ENCODE measurements at regions not wholly inside any gene's neighbourhood (a gene's known extent, or its start where the extent isn't known, plus 50 kb on each side); places are given as distances from the start of the nearest gene placed in this dataset.

DNA sequence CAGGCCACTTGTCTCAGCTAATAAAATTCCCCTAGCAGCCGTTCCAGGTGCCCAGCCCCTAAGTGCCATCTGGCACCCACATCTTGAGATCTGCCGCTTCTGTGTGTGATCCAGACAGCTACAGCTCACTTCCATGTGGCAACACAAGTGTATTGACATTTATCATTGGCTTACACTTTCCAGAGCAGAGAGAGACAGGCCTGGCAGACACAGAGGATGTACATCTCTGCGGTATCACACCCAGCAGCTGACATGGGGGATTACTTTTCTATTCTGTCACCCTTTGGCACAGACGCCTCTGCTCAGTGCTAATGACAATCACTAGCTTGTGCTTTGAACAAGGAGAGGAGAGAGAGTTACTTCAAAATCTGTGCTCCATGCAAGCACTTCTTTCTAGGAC is 195.9 kb downstream of the KDR start:
- no peaks in the 10 kb centered on the region for H3K36me3 ChIP-seq
- DNase-seq: no peak
- intact Hi-C loops (cut with DNase I; ENCODE audit: low total_unique reads): no loop called here
- no peak for TF ChIP-seq POLR2A (IDR thresholded peaks at IDR 0.05)
- no peak for TF ChIP-seq POLR2AphosphoS5 (IDR thresholded peaks at IDR 0.05)
- TF ChIP-seq EP300 (IDR thresholded peaks at IDR 0.05; ENCODE audit: low read depth): no peak
- TF ChIP-seq, protein P1, sequence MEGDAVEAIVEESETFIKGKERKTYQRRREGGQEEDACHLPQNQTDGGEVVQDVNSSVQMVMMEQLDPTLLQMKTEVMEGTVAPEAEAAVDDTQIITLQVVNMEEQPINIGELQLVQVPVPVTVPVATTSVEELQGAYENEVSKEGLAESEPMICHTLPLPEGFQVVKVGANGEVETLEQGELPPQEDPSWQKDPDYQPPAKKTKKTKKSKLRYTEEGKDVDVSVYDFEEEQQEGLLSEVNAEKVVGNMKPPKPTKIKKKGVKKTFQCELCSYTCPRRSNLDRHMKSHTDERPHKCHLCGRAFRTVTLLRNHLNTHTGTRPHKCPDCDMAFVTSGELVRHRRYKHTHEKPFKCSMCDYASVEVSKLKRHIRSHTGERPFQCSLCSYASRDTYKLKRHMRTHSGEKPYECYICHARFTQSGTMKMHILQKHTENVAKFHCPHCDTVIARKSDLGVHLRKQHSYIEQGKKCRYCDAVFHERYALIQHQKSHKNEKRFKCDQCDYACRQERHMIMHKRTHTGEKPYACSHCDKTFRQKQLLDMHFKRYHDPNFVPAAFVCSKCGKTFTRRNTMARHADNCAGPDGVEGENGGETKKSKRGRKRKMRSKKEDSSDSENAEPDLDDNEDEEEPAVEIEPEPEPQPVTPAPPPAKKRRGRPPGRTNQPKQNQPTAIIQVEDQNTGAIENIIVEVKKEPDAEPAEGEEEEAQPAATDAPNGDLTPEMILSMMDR (IDR thresholded peaks at IDR 0.05): no peak
- WGBS, 2 donors (ENCODE audit: low coverage in 1 of 2): 20 to 70% methylated on average over 1 to 4 of the region's 4 CpGs
- in situ Hi-C loops (cut with MboI; ENCODE audit: low pct_ligation_motif_present in 1 of 4, low pct_unique_long_range_greater_than_20kb in 1 of 4, low sequenced_read_pairs in 3 of 4): no loop called here
- no peak overlapping the region for H3K27ac ChIP-seq
- H3K9me3 ChIP-seq: no peaks in the 10 kb centered on the region
- H3K27me3 ChIP-seq: no peaks in the 10 kb centered on the region
- no peak overlapping the region for H3K4me3 ChIP-seq
- no peaks in the 10 kb centered on the region for H3K4me1 ChIP-seq

GRCh38 chr4:54924891-54925290 is 200.5 kb downstream of the KDR start:
- in situ Hi-C loops (cut with MboI; ENCODE audit: low pct_ligation_motif_present in 1 of 4, low pct_unique_long_range_greater_than_20kb in 1 of 4, low sequenced_read_pairs in 3 of 4) (no loop called here), intact Hi-C loops (cut with DNase I; ENCODE audit: low total_unique reads) (no loop called here)
- Histone ChIP-seq H3K27me3 (no peaks in the 10 kb centered on the region), H3K36me3 (no peaks in the 10 kb centered on the region), H3K4me1 (no peaks in the 10 kb centered on the region), H3K27ac (no peak overlapping the region), H3K9me3 (no peaks in the 10 kb centered on the region), H3K4me3 (no peak overlapping the region)
- DNase-seq: no peak
- TF ChIP-seq POLR2A (IDR thresholded peaks at IDR 0.05) (no peak), POLR2AphosphoS5 (IDR thresholded peaks at IDR 0.05) (no peak), EP300 (IDR thresholded peaks at IDR 0.05; ENCODE audit: low read depth) (no peak)
- TF ChIP-seq, protein P1 (IDR thresholded peaks at IDR 0.05): no peak

DNA sequence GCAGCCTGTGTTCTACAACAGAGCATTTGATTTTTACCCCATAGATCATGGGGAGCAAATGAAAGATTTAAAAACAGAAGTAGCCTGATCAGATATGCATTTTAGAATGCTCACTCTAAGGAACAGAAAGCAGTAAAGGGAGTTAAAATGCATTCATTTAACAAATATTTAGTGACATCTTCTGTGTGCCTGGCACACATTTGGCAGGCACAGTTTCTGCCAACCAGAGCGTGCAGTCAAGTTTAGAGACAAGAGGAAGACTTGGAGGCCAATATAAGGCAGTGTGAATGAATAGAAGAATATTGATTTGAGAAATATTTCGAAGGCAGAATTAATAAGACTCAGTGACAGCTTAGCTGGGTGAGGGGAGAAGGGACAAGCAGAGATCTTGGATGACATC is 210.1 kb downstream of the KDR start:
- no peak for DNase-seq
- TF ChIP-seq, protein P1 (IDR thresholded peaks at IDR 0.05): no peak
- TF ChIP-seq POLR2A (IDR thresholded peaks at IDR 0.05) (no peak), POLR2AphosphoS5 (IDR thresholded peaks at IDR 0.05) (no peak), EP300 (IDR thresholded peaks at IDR 0.05; ENCODE audit: low read depth) (no peak)
- Histone ChIP-seq H3K36me3 (no peaks in the 10 kb centered on the region), H3K9me3 (no peaks in the 10 kb centered on the region), H3K27ac (no peak overlapping the region), H3K4me1 (no peaks in the 10 kb centered on the region), H3K27me3 (no peaks in the 10 kb centered on the region), H3K4me3 (no peak overlapping the region)
- intact Hi-C loops (cut with DNase I; ENCODE audit: low total_unique reads) (no loop called here), in situ Hi-C loops (cut with MboI; ENCODE audit: low pct_ligation_motif_present in 1 of 4, low pct_unique_long_range_greater_than_20kb in 1 of 4, low sequenced_read_pairs in 3 of 4) (no loop called here)
- 44 to 64% methylated on average over 2 of the region's 2 CpGs for WGBS, 2 donors (ENCODE audit: low coverage in 1 of 2)

DNA sequence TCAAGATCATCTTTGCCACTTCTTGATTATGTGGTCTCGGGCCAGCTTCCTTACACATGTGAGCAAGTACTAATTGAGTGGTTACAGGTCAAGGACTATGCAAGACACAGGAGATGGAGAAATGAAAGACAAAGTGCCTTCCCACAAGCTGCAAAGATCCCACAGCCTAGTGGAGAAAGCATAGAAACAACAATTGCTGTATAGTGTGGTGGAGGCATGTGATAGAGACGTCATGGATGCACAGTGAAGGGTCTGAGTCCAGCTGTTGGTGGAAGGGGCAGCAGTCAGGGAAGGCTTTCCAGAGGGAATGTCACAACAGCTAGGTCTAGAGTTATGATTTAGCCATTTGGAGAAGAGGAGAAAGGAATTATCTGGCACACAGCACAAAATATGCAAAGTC is 210.6 kb downstream of the KDR start:
- no peaks in the 10 kb centered on the region for H3K36me3 ChIP-seq
- in situ Hi-C loops (cut with MboI; ENCODE audit: low pct_ligation_motif_present in 1 of 4, low pct_unique_long_range_greater_than_20kb in 1 of 4, low sequenced_read_pairs in 3 of 4): no loop called here
- 59 to 86% methylated on average over 1 to 2 of the region's 2 CpGs for WGBS, 2 donors (ENCODE audit: low coverage in 1 of 2)
- H3K4me1 ChIP-seq: no peaks in the 10 kb centered on the region
- DNase-seq: no peak
- intact Hi-C loops (cut with DNase I; ENCODE audit: low total_unique reads): no loop called here
- H3K27me3 ChIP-seq: no peaks in the 10 kb centered on the region
- H3K4me3 ChIP-seq: no peak overlapping the region
- H3K27ac ChIP-seq: no peak overlapping the region
- no peaks in the 10 kb centered on the region for H3K9me3 ChIP-seq
- TF ChIP-seq, protein P1 (IDR thresholded peaks at IDR 0.05): no peak
- TF ChIP-seq POLR2A (IDR thresholded peaks at IDR 0.05) (no peak), POLR2AphosphoS5 (IDR thresholded peaks at IDR 0.05) (no peak), EP300 (IDR thresholded peaks at IDR 0.05; ENCODE audit: low read depth) (no peak)

Data from transverse colon (tissue), 4 donors.